Keratinocyte (primary cell): ENCODE measurements at regions not wholly inside any gene's neighbourhood (a gene's known extent, or its start where the extent isn't known, plus 50 kb on each side); places are given as distances from the start of the nearest gene placed in this dataset.

ENCODE experiments used
- DNase-seq: peaks from one replicate; pipeline ENCODE4 v3.0.0-alpha.2; 2011; ENCODE audit warnings: low read depth, missing footprints, low spot score
- FAIRE-seq: peaks from 2 replicates; lab custom pipeline; 2011; peaks lifted over from hg19 to GRCh38; lab: Jason Lieb, UNC
- H2AFZ ChIP-seq: 2 replicates; pipeline ENCODE4 v1.6.0; 2012; ENCODE audit warnings: low read length, control low read depth, inconsistent platforms; ENCODE audit not compliant: control insufficient read depth
- H3K27ac ChIP-seq: 2 replicates; pipeline ENCODE4 v1.5.1; 2011; ENCODE audit warnings: low read length; ENCODE audit not compliant: control insufficient read depth, insufficient read depth
- H3K27me3 ChIP-seq: 3 replicates; pipeline ENCODE4 v1.6.0; 2011; ENCODE audit warnings: low read length; ENCODE audit not compliant: control insufficient read depth, insufficient read depth; ENCODE audit errors: extremely low read depth
- H3K36me3 ChIP-seq, 2 experiments: 2 replicates in 1 of 2; 3 replicates in 1 of 2; pipeline ENCODE4 v1.5.1; 2011; ENCODE audit warnings: low read length in 2 of 2, mild to moderate bottlenecking in 1 of 2; ENCODE audit not compliant: control insufficient read depth in 2 of 2, insufficient read depth in 2 of 2; ENCODE audit errors: extremely low read depth in 1 of 2
- H3K4me1 ChIP-seq: 3 replicates; pipeline ENCODE4 v1.5.1; 2011; ENCODE audit warnings: low read length; ENCODE audit not compliant: control insufficient read depth, insufficient read depth; ENCODE audit errors: extremely low read depth
- H3K4me2 ChIP-seq: 3 replicates; pipeline ENCODE4 v1.6.0; 2011; ENCODE audit warnings: low read depth, low read length; ENCODE audit not compliant: control insufficient read depth, insufficient read depth; ENCODE audit errors: extremely low read depth
- H3K4me3 ChIP-seq, 3 experiments: fragments of 200-600 bp in 1 of 3; sonication (generic) in 1 of 3; 2 replicates in 2 of 3; 3 replicates in 1 of 3; pipeline ENCODE4 v1.5.1; 2011 to 2016; ENCODE audit warnings: low read length in 3 of 3, mild to moderate bottlenecking in 3 of 3, control low read depth in 2 of 3, inconsistent platforms in 1 of 3, low read depth in 1 of 3, mixed read lengths in 1 of 3, mixed run types in 1 of 3, moderate library complexity in 1 of 3; ENCODE audit not compliant: control insufficient read depth in 2 of 3, insufficient read depth in 2 of 3; ENCODE audit errors: extremely low read depth in 1 of 3
- H3K79me2 ChIP-seq: 2 replicates; pipeline ENCODE4 v1.6.0; 2012; ENCODE audit warnings: low read length; ENCODE audit not compliant: control insufficient read depth, insufficient read depth
- H3K9ac ChIP-seq: 3 replicates; pipeline ENCODE4 v1.6.0; 2011; ENCODE audit warnings: low read length; ENCODE audit not compliant: control insufficient read depth, insufficient read depth; ENCODE audit errors: extremely low read depth
- H3K9me1 ChIP-seq: 3 replicates; pipeline ENCODE4 v1.6.0; 2011; ENCODE audit warnings: low read length; ENCODE audit not compliant: control insufficient read depth, insufficient read depth; ENCODE audit errors: extremely low read depth
- H3K9me3 ChIP-seq: 2 replicates; pipeline ENCODE4 v1.5.1; 2012; ENCODE audit warnings: low read depth, low read length; ENCODE audit not compliant: control insufficient read depth
- H4K20me1 ChIP-seq: 3 replicates; pipeline ENCODE4 v1.6.0; 2011; ENCODE audit warnings: low read length; ENCODE audit not compliant: control insufficient read depth, insufficient read depth; ENCODE audit errors: extremely low read depth
- CTCF ChIP-seq, 3 experiments: IDR thresholded peaks in 1 of 3; conservative IDR thresholded peaks in 1 of 3; optimal IDR thresholded peaks in 1 of 3; 2 replicates in 2 of 3; 3 replicates in 1 of 3; pipeline versions ENCODE3 to v1.5.1; 2011; ENCODE audit warnings: low read length in 3 of 3, mild to moderate bottlenecking in 3 of 3, moderate library complexity in 2 of 3, control low read depth in 1 of 3, inconsistent platforms in 1 of 3; ENCODE audit not compliant: insufficient read depth in 2 of 3; ENCODE audit errors: extremely low read depth in 1 of 3
- EZH2 ChIP-seq: IDR thresholded peaks from one replicate; pipeline ENCODE4 v1.6.1; 2012; ENCODE audit warnings: inconsistent platforms, mild to moderate bottlenecking, low read length, moderate library complexity
- dilution Hi-C: fragments of 300-500 bp; cut with MboI; formaldehyde crosslinking; loops from one replicate; pipeline ENCODE4 v1.7.0; 2020; ENCODE audit warnings: low sequenced_read_pairs; ENCODE audit not compliant: extremely low pct_ligation_motif_present

- Histone ChIP-seq H3K9ac (no peak overlapping the region), H3K36me3 (no peaks in the 10 kb centered on the region), H2AFZ (no peak overlapping the region), H3K4me2 (no peak overlapping the region), H3K4me3 (no peak overlapping the region), H4K20me1 (no peaks in the 10 kb centered on the region), H3K27ac (no peak overlapping the region), H3K27me3 (no peaks in the 10 kb centered on the region), H3K79me2 (no peaks in the 10 kb centered on the region), H3K4me1 (no peaks in the 10 kb centered on the region), H3K9me3 (no peaks in the 10 kb centered on the region), H3K9me1 (no peaks in the 10 kb centered on the region)
- no peak for DNase-seq
- TF ChIP-seq CTCF (optimal IDR thresholded peaks at IDR 0.05 in 1 of 3, IDR thresholded peaks at IDR 0.05 in 1 of 3, conservative IDR thresholded peaks at IDR 0.05 in 1 of 3; ENCODE audit: extremely low read depth in 1 of 3, insufficient read depth in 2 of 3, low read length in 3 of 3) (no peak), EZH2 (no peak)
- no peak for FAIRE-seq
- dilution Hi-C loops: no loop called here
Measured at GRCh38 chr14:83290447-83290846, 1756.8 kb upstream of the SEL1L start.

GRCh38 chr14:83291714-83292113, 1758.1 kb upstream of the SEL1L start:
- Histone ChIP-seq H3K4me2 (no peak overlapping the region), H3K9me3 (no peaks in the 10 kb centered on the region), H3K4me3 (no peak overlapping the region), H3K4me1 (no peaks in the 10 kb centered on the region), H3K27me3 (no peaks in the 10 kb centered on the region), H3K9me1 (no peaks in the 10 kb centered on the region), H3K9ac (no peak overlapping the region), H3K27ac (no peak overlapping the region), H2AFZ (no peak overlapping the region), H3K79me2 (no peaks in the 10 kb centered on the region), H4K20me1 (no peaks in the 10 kb centered on the region), H3K36me3 (no peaks in the 10 kb centered on the region)
- TF ChIP-seq CTCF (optimal IDR thresholded peaks at IDR 0.05 in 1 of 3, IDR thresholded peaks at IDR 0.05 in 1 of 3, conservative IDR thresholded peaks at IDR 0.05 in 1 of 3; ENCODE audit: extremely low read depth in 1 of 3, insufficient read depth in 2 of 3, low read length in 3 of 3) (no peak), EZH2 (no peak)
- FAIRE-seq (no peak), DNase-seq (no peak)
- dilution Hi-C loops: no loop called here
